Stimulated activated naive CD8-positive, alpha-beta T cell treated with anti-CD3 and anti-CD28 coated beads, Interleukin-15, amount 100 ng/mL, for 72 hours (primary cell): ENCODE measurements at regions not wholly inside any gene's neighbourhood (a gene's known extent, or its start where the extent isn't known, plus 50 kb on each side); places are given as distances from the start of the nearest gene placed in this dataset.
"Not testable (repeated sequence)": the region's sequence is repeated elsewhere in the genome, so short reads cannot be mapped to it uniquely, and the experiment has no call there.

ENCODE experiments used
- ATAC-seq: fragments of 150-1000 bp; cut with Tn5 transposase; 2 replicates; pipeline ENCODE4 v1.10.0; 2021; ENCODE audit warnings: mild to moderate bottlenecking, moderate library complexity
- DNase-seq, 2 donors: peaks; one replicate each; pipeline ENCODE4 v3.0.0; 2021 to 2022
- H3K27ac Mint-ChIP-seq, 2 donors: one replicate each; pipeline ENCODE4 v1.8.0; 2022; ENCODE audit warnings: mild to moderate bottlenecking in 2 of 2, mixed read lengths in 2 of 2, moderate library complexity in 2 of 2
- H3K27me3 Mint-ChIP-seq: one replicate; pipeline ENCODE4 v1.8.0; 2022; ENCODE audit warnings: mixed read lengths
- H3K4me1 Mint-ChIP-seq: one replicate; pipeline ENCODE4 v1.8.0; 2022; ENCODE audit warnings: mild to moderate bottlenecking, mixed read lengths
- H3K4me3 Mint-ChIP-seq, 2 donors: one replicate each; pipeline ENCODE4 v1.8.0; 2022; ENCODE audit warnings: mild to moderate bottlenecking in 2 of 2, mixed read lengths in 2 of 2, moderate library complexity in 1 of 2
- H3K9me3 Mint-ChIP-seq, 2 donors: one replicate each; pipeline ENCODE4 v1.8.0; 2022; ENCODE audit warnings: mixed read lengths in 2 of 2

GRCh38 chr5:40224421-40224820 lies 455.3 kb upstream of the PTGER4 start:
- no peak for ATAC-seq
- H3K9me3 Mint-ChIP-seq: peaks cover 0 to 2% of the 10 kb centered on the region in 2 donors
- peak overlapping the region; percentile 59 to 84 for H3K27ac Mint-ChIP-seq
- H3K4me3 Mint-ChIP-seq: peak overlapping the region; percentile 20 to 49
- no peaks in the 10 kb centered on the region for H3K27me3 Mint-ChIP-seq
- H3K4me1 Mint-ChIP-seq: peaks cover 48% of the 10 kb centered on the region
- DNase-seq: no peak

DNA sequence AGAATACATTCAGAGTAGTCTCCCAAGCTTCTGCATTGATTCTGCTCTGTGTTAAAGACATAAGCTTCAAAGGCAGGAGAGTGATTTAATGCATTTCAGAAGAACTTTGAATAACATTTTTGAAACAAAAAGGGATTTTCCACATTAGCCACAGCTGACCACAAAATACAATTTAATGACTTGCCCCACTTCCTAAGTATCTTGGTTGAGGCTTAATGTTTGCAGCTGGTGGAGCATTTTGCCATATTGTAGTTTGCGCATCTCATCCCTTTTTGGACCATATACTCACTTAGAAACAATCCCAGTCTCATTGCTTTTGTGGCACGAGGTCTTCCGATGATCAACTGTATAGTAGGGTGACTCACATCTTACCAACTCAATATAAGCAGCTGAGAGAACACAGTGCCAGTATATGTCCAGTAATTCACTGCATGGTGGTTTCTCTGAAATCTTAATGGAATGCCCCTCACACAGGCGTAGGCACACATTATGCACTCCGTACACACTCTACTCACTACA lies 455.8 kb upstream of the PTGER4 start:
- peaks cover 48% of the 10 kb centered on the region for H3K4me1 Mint-ChIP-seq
- H3K9me3 Mint-ChIP-seq: peaks cover 1 to 4% of the 10 kb centered on the region in 2 donors
- ATAC-seq: peak; percentile 98
- H3K4me3 Mint-ChIP-seq: peak overlapping the region; percentile 20 to 49
- H3K27me3 Mint-ChIP-seq: no peaks in the 10 kb centered on the region
- DNase-seq: peak; percentile 48 to 67
- H3K27ac Mint-ChIP-seq: peak overlapping the region in 1 of 2 donors; percentile 84

DNA sequence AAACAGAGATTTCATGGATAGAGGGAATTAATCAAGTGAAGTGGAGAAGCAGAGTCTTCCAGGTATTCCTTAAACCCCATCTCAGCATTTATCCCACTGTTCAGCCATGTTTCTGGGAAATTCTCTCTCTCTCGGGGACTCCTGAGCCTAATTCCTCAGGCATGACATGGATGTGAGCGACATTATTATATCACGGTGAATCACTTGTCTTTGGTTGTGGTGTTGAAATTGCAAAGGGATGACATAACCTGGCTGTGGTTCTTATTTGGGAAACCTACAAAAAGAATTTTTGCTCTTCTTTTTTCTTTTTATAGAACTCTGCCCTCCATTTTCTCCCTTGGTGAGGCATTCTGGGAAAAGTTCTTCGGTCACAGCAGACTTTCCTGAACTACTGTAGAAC lies 457.9 kb upstream of the PTGER4 start:
- Mint-ChIP-seq H3K27ac (no peak overlapping the region), H3K27me3 (no peaks in the 10 kb centered on the region)

DNA sequence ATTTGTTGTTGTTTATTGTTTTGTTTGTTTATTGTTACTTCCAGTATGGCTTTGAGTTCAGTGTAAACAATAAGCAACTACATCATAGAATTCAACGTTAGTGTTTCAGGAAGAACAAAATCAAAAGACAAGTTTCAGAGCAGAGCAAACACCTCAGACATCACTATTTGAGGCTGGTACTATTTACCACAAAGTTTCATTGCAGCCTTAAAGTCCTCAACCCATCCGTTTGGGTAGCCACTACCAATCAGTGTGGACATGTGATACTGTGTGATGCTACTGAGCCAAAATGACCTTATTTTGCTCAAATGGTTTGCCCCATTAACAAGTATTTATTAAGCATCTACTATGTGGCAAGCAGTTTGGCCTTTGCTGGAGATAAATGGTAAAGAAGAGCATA lies 458.5 kb upstream of the PTGER4 start:
- Mint-ChIP-seq H3K9me3 (peaks cover 11 to 14% of the 10 kb centered on the region in 2 donors), H3K27ac (no peak overlapping the region), H3K4me3 (no peak overlapping the region), H3K27me3 (no peaks in the 10 kb centered on the region), H3K4me1 (peaks cover 59% of the 10 kb centered on the region)
- DNase-seq: no peak
- ATAC-seq: peak; percentile 15

More for the DNA sequence above, 457.9 kb upstream of the PTGER4 start:
- DNase-seq (no peak), ATAC-seq (no peak)
- Mint-ChIP-seq H3K4me3 (no peak overlapping the region), H3K9me3 (peaks cover 11 to 14% of the 10 kb centered on the region in 2 donors), H3K4me1 (peaks cover 59% of the 10 kb centered on the region)

DNA sequence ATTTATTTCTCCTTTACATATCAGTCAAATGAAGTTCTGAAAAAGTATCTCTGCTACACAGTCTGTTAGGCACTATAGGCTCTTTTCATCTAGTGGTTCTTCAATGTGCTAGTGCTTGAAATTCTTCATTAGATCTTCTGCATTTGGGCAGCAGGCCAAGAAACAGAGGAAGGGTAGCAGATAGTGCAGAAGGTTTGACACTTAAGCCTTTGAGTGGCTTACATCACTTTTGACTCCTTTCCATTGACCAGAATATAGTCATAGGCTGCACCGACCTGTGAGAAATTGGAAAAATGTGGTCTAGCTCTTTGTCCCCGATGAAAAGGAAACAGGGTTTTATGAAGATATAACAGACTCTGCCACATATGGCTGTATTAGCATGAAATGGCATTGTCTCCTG lies 459.5 kb upstream of the PTGER4 start:
- H3K27ac Mint-ChIP-seq: no peak overlapping the region
- DNase-seq (no peak), ATAC-seq (no peak)
- H3K27me3 Mint-ChIP-seq: no peaks in the 10 kb centered on the region
- peaks cover 11 to 14% of the 10 kb centered on the region in 2 donors for H3K9me3 Mint-ChIP-seq
- peaks cover 55% of the 10 kb centered on the region for H3K4me1 Mint-ChIP-seq
- no peak overlapping the region for H3K4me3 Mint-ChIP-seq

GRCh38 chr5:40217553-40217952 lies 462.2 kb upstream of the PTGER4 start:
- Mint-ChIP-seq H3K4me1 (peaks cover 43% of the 10 kb centered on the region), H3K4me3 (no peak overlapping the region), H3K27me3 (no peaks in the 10 kb centered on the region), H3K9me3 (peaks cover 11 to 14% of the 10 kb centered on the region in 2 donors), H3K27ac (no peak overlapping the region)
- DNase-seq (no peak), ATAC-seq (no peak)

GRCh38 chr5:40210694-40211093 lies 469.0 kb upstream of the PTGER4 start:
- Mint-ChIP-seq H3K27me3 (no peaks in the 10 kb centered on the region), H3K4me1 (peaks cover 28% of the 10 kb centered on the region), H3K9me3 (peaks cover 0 to 17% of the 10 kb centered on the region in 2 donors), H3K4me3 (no peak overlapping the region), H3K27ac (peak overlapping the region; percentile 95 to 98)
- ATAC-seq (peak; percentile 57), DNase-seq (no peak)

GRCh38 chr5:40206030-40206429 lies 473.7 kb upstream of the PTGER4 start:
- peaks cover 15% of the 10 kb centered on the region for H3K4me1 Mint-ChIP-seq
- no peak overlapping the region for H3K4me3 Mint-ChIP-seq
- H3K27ac Mint-ChIP-seq: no peak overlapping the region
- H3K9me3 Mint-ChIP-seq: peaks cover 0 to 17% of the 10 kb centered on the region in 2 donors
- DNase-seq (no peak), ATAC-seq (peak; percentile 56)
- H3K27me3 Mint-ChIP-seq: no peaks in the 10 kb centered on the region

- no peak overlapping the region for H3K4me3 Mint-ChIP-seq
- ATAC-seq: no peak
- no peak for DNase-seq
- H3K9me3 Mint-ChIP-seq: peaks cover 4 to 21% of the 10 kb centered on the region in 2 donors
- no peak overlapping the region for H3K27ac Mint-ChIP-seq
- H3K4me1 Mint-ChIP-seq: peaks cover 11% of the 10 kb centered on the region
- H3K27me3 Mint-ChIP-seq: no peaks in the 10 kb centered on the region
Measured at GRCh38 chr5:40204144-40204543, 475.6 kb upstream of the PTGER4 start.

GRCh38 chr5:40202814-40203440 lies 476.8 kb upstream of the PTGER4 start:
- Mint-ChIP-seq H3K27ac (no peak overlapping the region), H3K4me1 (peaks cover 6% of the 10 kb centered on the region), H3K9me3 (peaks cover 8 to 15% of the 10 kb centered on the region in 2 donors), H3K27me3 (no peaks in the 10 kb centered on the region), H3K4me3 (no peak overlapping the region)
- ATAC-seq (no peak), DNase-seq (no peak)

GRCh38 chr5:40198736-40199135 lies 481.0 kb upstream of the PTGER4 start:
- peaks cover 5 to 8% of the 10 kb centered on the region in 2 donors for H3K9me3 Mint-ChIP-seq
- H3K4me1 Mint-ChIP-seq: peaks cover 5% of the 10 kb centered on the region
- H3K27me3 Mint-ChIP-seq: no peaks in the 10 kb centered on the region
- DNase-seq: no peak
- H3K4me3 Mint-ChIP-seq: no peak overlapping the region
- no peak overlapping the region for H3K27ac Mint-ChIP-seq
- no peak for ATAC-seq

DNA sequence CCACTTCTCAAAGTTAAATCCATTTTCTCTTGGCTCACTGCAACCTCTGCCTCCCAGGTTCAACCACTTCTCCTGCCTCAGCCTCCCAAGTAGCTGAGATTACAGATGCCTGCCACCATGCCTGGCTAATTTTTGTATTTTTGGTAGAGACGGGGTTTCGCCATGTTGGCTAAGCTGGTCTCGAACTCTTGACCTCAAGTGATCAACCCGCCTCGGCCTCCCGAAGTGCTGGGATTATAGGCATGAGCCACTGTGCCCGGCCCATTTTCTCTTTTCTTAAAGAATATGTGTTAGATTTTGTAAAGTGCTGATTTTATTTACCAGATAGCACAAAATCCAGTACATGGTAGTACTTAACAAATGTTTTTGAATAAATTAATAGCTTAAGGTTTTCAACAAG lies 484.1 kb upstream of the PTGER4 start:
- H3K27me3 Mint-ChIP-seq, H3K9me3 Mint-ChIP-seq, H3K4me1 Mint-ChIP-seq, ATAC-seq, H3K4me3 Mint-ChIP-seq, DNase-seq, H3K27ac Mint-ChIP-seq: not testable (repeated sequence)

DNA sequence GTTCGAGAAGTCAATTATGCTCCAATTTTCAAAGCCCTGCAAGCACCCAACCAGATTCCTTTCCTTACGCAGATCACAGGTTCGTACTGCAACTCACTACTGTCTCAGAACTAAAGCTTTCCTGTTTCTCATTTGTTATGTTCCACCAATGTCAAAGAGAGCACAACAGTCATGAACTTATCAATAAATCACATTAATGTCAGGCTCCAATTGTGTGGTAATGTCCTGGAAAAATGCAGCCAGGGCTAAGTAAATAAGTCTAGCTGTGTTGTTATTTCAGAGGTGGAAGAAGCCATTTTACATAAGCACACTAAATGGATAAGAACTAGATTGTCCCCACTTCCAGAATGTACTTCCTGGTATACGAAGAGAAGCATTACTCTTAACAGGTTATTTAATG lies 488.6 kb upstream of the PTGER4 start:
- H3K4me1 Mint-ChIP-seq: no peaks in the 10 kb centered on the region
- H3K27ac Mint-ChIP-seq: no peak overlapping the region
- no peak overlapping the region for H3K4me3 Mint-ChIP-seq

DNA sequence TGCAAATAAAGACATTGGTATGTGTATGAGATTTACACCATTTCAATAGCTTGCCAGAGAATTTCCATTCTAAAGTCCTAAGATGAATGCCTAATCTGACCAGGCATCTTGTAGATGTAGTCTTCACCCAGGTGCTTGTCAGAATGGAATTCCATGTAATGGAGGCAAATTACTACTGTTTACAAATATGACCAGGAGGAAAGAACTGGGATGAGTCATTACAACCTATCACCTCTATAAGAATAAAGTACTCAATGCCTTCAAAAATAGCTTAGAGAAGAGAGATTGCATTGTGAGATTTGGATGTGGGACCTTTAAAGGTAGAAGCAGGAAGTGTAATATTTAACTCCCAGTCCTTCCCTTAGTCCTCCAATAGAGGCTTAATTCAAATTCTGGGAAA lies 507.0 kb upstream of the PTGER4 start:
- Mint-ChIP-seq H3K27me3 (no peaks in the 10 kb centered on the region), H3K27ac (no peak overlapping the region), H3K9me3 (peaks cover 31 to 50% of the 10 kb centered on the region in 2 donors), H3K4me3 (no peak overlapping the region), H3K4me1 (no peaks in the 10 kb centered on the region)
- no peak for DNase-seq
- ATAC-seq: no peak

More for the DNA sequence above, 488.6 kb upstream of the PTGER4 start:
- no peak for DNase-seq
- ATAC-seq: no peak
- Mint-ChIP-seq H3K9me3 (no peaks in the 10 kb centered on the region), H3K27me3 (no peaks in the 10 kb centered on the region)

DNA sequence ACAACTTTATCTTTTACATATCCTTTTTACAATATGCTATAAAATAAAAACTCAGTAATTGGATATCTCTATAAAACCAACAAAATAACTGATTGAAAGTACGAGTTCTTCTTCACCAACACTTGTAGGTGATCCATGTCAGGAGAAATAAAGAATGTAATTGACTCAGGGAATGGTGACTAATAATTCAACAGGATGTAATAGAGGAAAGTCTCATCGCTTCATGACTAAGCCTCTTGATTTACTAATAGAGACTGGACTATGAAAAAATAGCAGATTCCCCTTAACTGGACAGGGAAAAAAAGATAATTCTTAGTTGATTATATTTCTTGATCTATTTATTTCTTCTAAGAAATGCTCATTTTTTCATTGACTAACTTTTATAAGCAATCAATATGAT lies 507.7 kb upstream of the PTGER4 start:
- Mint-ChIP-seq H3K27me3 (no peaks in the 10 kb centered on the region), H3K4me1 (no peaks in the 10 kb centered on the region), H3K9me3 (peaks cover 30 to 48% of the 10 kb centered on the region in 2 donors), H3K27ac (no peak overlapping the region), H3K4me3 (no peak overlapping the region)
- ATAC-seq (no peak), DNase-seq (no peak)

GRCh38 chr5:40167283-40167682 lies 512.4 kb upstream of the PTGER4 start:
- ATAC-seq: no peak
- Mint-ChIP-seq H3K4me3 (no peak overlapping the region), H3K9me3 (peaks cover 17 to 18% of the 10 kb centered on the region in 2 donors), H3K27me3 (no peaks in the 10 kb centered on the region), H3K4me1 (no peaks in the 10 kb centered on the region), H3K27ac (no peak overlapping the region)
- no peak for DNase-seq

DNA sequence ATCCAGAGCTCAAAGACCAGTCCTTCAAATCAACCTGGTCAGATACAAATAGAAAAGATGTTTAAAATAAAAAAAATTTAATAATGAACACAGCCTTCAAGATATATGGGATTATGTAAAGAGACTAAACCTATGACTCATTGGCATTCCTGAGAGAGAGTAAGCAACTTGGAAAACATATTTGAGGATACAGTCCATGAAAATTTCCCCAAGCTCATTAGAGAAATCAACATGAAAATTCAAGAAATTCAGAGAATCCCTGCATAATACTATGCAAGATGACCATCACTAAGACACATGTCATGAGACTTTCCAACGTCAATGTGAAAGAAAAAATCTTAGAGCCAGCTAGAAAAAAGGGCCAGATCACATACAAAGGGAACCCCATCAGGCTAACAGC lies 512.9 kb upstream of the PTGER4 start:
- ATAC-seq: no peak
- H3K4me1 Mint-ChIP-seq: no peaks in the 10 kb centered on the region
- H3K9me3 Mint-ChIP-seq: peaks cover 17 to 18% of the 10 kb centered on the region in 2 donors
- H3K4me3 Mint-ChIP-seq: no peak overlapping the region
- no peak for DNase-seq
- no peak overlapping the region for H3K27ac Mint-ChIP-seq
- no peaks in the 10 kb centered on the region for H3K27me3 Mint-ChIP-seq
